ENCODE measurements at regions not wholly inside any gene's neighbourhood (a gene's known extent, or its start where the extent isn't known, plus 50 kb on each side); places are given as distances from the start of the nearest gene placed in this dataset.

GRCh38 chr14:89495718-89496117 lies 78.7 kb upstream of the FOXN3 start:
- TF ChIP-seq CTCF (IDR thresholded peaks at IDR 0.05) (no peak), POLR2A (IDR thresholded peaks at IDR 0.05) (no peak)

Data from body of pancreas (tissue), 4 donors.